Heart left ventricle (tissue), 16 donors: ENCODE measurements at regions not wholly inside any gene's neighbourhood (a gene's known extent, or its start where the extent isn't known, plus 50 kb on each side); places are given as distances from the start of the nearest gene placed in this dataset.

Experiments
- ATAC-seq, 4 donors: fragments of 200-7000 bp; cut with Tn5 transposase; one replicate each; pipeline ENCODE4 v1.9.1; 2020 to 2022; ENCODE audit warnings: moderate library complexity in 4 of 4, mild to moderate bottlenecking in 3 of 4, moderate number of reproducible peaks in 1 of 4
- DNase-seq, 5 donors: peaks; one replicate each; pipeline ENCODE4 v3.0.0-alpha.2; 2020
- H3K27ac ChIP-seq, 12 donors: fragments of 200-600 bp; sonication (generic) in 4 of 12; one replicate each; pipeline versions ENCODE4 v1.5.0 to v1.8.0; 2016 to 2022; ENCODE audit warnings: mild to moderate bottlenecking in 2 of 12
- H3K27me3 ChIP-seq, 9 donors: fragments of 200-600 bp; sonication (generic) in 2 of 9; one replicate each; pipeline versions ENCODE4 v1.5.1 to v1.8.0; 2016 to 2022; ENCODE audit warnings: mild to moderate bottlenecking in 3 of 9
- H3K36me3 ChIP-seq, 9 donors: fragments of 200-600 bp; sonication (generic) in 2 of 9; one replicate each; pipeline versions ENCODE4 v1.5.0 to v1.8.0; 2018 to 2022; ENCODE audit warnings: mild to moderate bottlenecking in 2 of 9
- H3K4me1 ChIP-seq, 12 donors: fragments of 200-600 bp; sonication (generic) in 4 of 12; one replicate each; pipeline versions ENCODE4 v1.5.0 to v1.8.0; 2016 to 2022; ENCODE audit warnings: mild to moderate bottlenecking in 3 of 12
- H3K4me3 ChIP-seq, 12 donors: fragments of 200-600 bp; sonication (generic) in 4 of 12; one replicate each; pipeline versions ENCODE4 v1.5.0 to v1.8.0; 2017 to 2022; ENCODE audit warnings: mild to moderate bottlenecking in 9 of 12, moderate library complexity in 4 of 12
- H3K9me3 ChIP-seq, 12 donors: fragments of 200-600 bp; sonication (generic) in 4 of 12; one replicate each; pipeline versions ENCODE4 v1.5.0 to v1.8.0; 2016 to 2022; ENCODE audit warnings: mild to moderate bottlenecking in 1 of 12
- CTCF ChIP-seq, 12 donors: fragments of 200-600 bp; sonication (generic) in 4 of 12; IDR thresholded peaks; one replicate each; pipeline versions ENCODE4 v1.5.0 to v1.8.0; 2018 to 2022; ENCODE audit warnings: antibody characterized with exemption in 12 of 12, mild to moderate bottlenecking in 5 of 12
- POLR2A ChIP-seq, 2 donors: fragments of 450-650 bp; IDR thresholded peaks; one replicate each; pipeline ENCODE4 v1.6.1; 2017; ENCODE audit warnings: antibody characterized with exemption in 2 of 2, mild to moderate bottlenecking in 2 of 2, moderate library complexity in 2 of 2
- WGBS, 4 donors: extraction: QIAGEN DNeasy Blood & Tissue Kit in 2 of 4; methylation state at CpG; one replicate each; pipeline versions ENCODE4 v1.1.5 to v1.1.7; 2013 to 2018; 5-methylcytosine and 5-hydroxymethylcytosine counted together
- intact Hi-C, 10 donors: fragments of 100-400 bp; cut with DNase I; formaldehyde crosslinking; loops; one replicate each; pipeline versions ENCODE4 v1.11.1 to v1.14.2; 2022
- donor health status: ischemic (EF 13 %, LVEDD 7.1; RV severe dilation, severe dysfunction).
- donor health status: healthy with polysubstance abuse.
- donor health status: DM: no; HTN: yes; CAD: no.
- donor health status: DM: no; HTN: no; CAD: no.
- donor health status: ischemic (EF 25% LVEDD 6.9; RV normal size, moderate dysfunction).
- donor health status: ischemic (EF 25% LVEDD 5.7; RV mildly dilated, moderate dysfunction).
- donor health status: healthy.
- donor health status: DM: yes; HTN: yes; CAD: no.
- donor health status: ischemic (EF 35%, LVEDD 5.7; RV mildly dilated, moderate dysfunction).
- donor health status: nonischemic (EF 11% LVEDD 7.7; RV severe dilation, severe dysfunction).
- donor health status: DM: yes; HTN: yes; CAD: no.
- donor health status: PGD.
- donor health status: ischemic (EF 29% LVEDD 5.4; RV normal size, mild dysfunction).
- donor health status: nonischemic (EF 23%, LVEDD 6.1; RV moderate dilation, normal function).

- Histone ChIP-seq H3K4me3 (no peak overlapping the region), H3K27ac (no peak overlapping the region), H3K9me3 (peaks cover 0 to 6% (median 0%) of the 10 kb centered on the region in 12 donors), H3K27me3 (no peaks in the 10 kb centered on the region), H3K36me3 (no peaks in the 10 kb centered on the region), H3K4me1 (peaks cover 0 to 35% (median 2%) of the 10 kb centered on the region in 12 donors)
- TF ChIP-seq POLR2A (IDR thresholded peaks at IDR 0.05), result no peak
- no peak for TF ChIP-seq CTCF (IDR thresholded peaks at IDR 0.05)
- ATAC-seq (peak in 1 of 4 donors; percentile 36), DNase-seq (peak in 1 of 5 donors; percentile 24)
- intact Hi-C loops, result no loop called here
- WGBS, 4 donors, result 84 to 88% (median 85%) methylated on average over 9 of the region's 9 CpGs
Measured at GRCh38 chr15:31255732-31256377, 70.8 kb upstream of the KLF13 start.

GRCh38 chr15:31256378-31257265 lies 70.0 kb upstream of the KLF13 start:
- Histone ChIP-seq H3K36me3 (no peaks in the 10 kb centered on the region), H3K4me1 (peaks cover 0 to 41% (median 2%) of the 10 kb centered on the region in 12 donors), H3K9me3 (peaks cover 0 to 6% (median 0%) of the 10 kb centered on the region in 12 donors), H3K27ac (no peak overlapping the region), H3K27me3 (no peaks in the 10 kb centered on the region), H3K4me3 (no peak overlapping the region)
- TF ChIP-seq CTCF (IDR thresholded peaks at IDR 0.05) (no peak), POLR2A (IDR thresholded peaks at IDR 0.05) (no peak)
- whole genome bisulfite sequencing, 4 donors, result 80 to 89% (median 83%) methylated on average over 11 of the region's 11 CpGs
- intact Hi-C loops, result no loop called here
- ATAC-seq (no peak), DNase-seq (peak in 1 of 5 donors; percentile 19)

GRCh38 chr15:31257286-31257685 lies 69.3 kb upstream of the KLF13 start:
- H3K27ac ChIP-seq, result no peak overlapping the region
- H3K27me3 ChIP-seq, result no peaks in the 10 kb centered on the region
- H3K36me3 ChIP-seq, result no peaks in the 10 kb centered on the region
- H3K9me3 ChIP-seq, result peaks cover 0 to 6% (median 0%) of the 10 kb centered on the region in 12 donors
- intact Hi-C loops, result no loop called here
- ATAC-seq (no peak), DNase-seq (no peak)
- TF ChIP-seq CTCF (IDR thresholded peaks at IDR 0.05) (no peak), POLR2A (IDR thresholded peaks at IDR 0.05) (no peak)
- no peak overlapping the region for H3K4me3 ChIP-seq
- WGBS, 4 donors, result 65 to 80% (median 66%) methylated on average over 1 of the region's 1 CpG
- peaks cover 0 to 47% (median 2%) of the 10 kb centered on the region in 12 donors for H3K4me1 ChIP-seq

- Histone ChIP-seq H3K36me3 (no peaks in the 10 kb centered on the region), H3K4me3 (no peak overlapping the region), H3K4me1 (peaks cover 0 to 57% (median 2%) of the 10 kb centered on the region in 12 donors), H3K9me3 (peaks cover 0 to 6% (median 0%) of the 10 kb centered on the region in 12 donors), H3K27me3 (no peaks in the 10 kb centered on the region), H3K27ac (no peak overlapping the region)
- TF ChIP-seq CTCF (IDR thresholded peaks at IDR 0.05), result no peak
- no peak for TF ChIP-seq POLR2A (IDR thresholded peaks at IDR 0.05)
- DNase-seq, result no peak
- WGBS, 4 donors, result 91 to 97% (median 96%) methylated on average over 2 of the region's 2 CpGs
- intact Hi-C loops, result no loop called here
- no peak for ATAC-seq
Measured at GRCh38 chr15:31258260-31258659, 68.4 kb upstream of the KLF13 start.
